Mesothelial cell of epicardium (in vitro differentiated cells): ENCODE measurements at regions not wholly inside any gene's neighbourhood (a gene's known extent, or its start where the extent isn't known, plus 50 kb on each side); places are given as distances from the start of the nearest gene placed in this dataset.

ENCODE experiments used
- DNase-seq, 2 experiments: peaks; one replicate each; pipeline ENCODE4 v3.0.0; 2021; ENCODE audit warnings: low spot score in 2 of 2; ENCODE audit not compliant: unreplicated experiment in 2 of 2
- H3K27ac Mint-ChIP-seq: 2 replicates; pipeline ENCODE4 v1.8.0; 2021; ENCODE audit warnings: mixed read lengths
- H3K27me3 Mint-ChIP-seq: 2 replicates; pipeline ENCODE4 v1.8.0; 2021; ENCODE audit warnings: low read depth, mixed read lengths
- H3K36me3 Mint-ChIP-seq: 2 replicates; pipeline ENCODE4 v1.8.0; 2021; ENCODE audit warnings: mixed read lengths
- H3K4me1 Mint-ChIP-seq: 2 replicates; pipeline ENCODE4 v1.8.0; 2021; ENCODE audit warnings: mixed read lengths
- H3K4me3 Mint-ChIP-seq: 2 replicates; pipeline ENCODE4 v1.8.0; 2021; ENCODE audit warnings: mild to moderate bottlenecking, moderate library complexity, mixed read lengths
- H3K9me3 Mint-ChIP-seq: 2 replicates; pipeline ENCODE4 v1.8.0; 2021; ENCODE audit warnings: mixed read lengths
- TF ChIP-seq, protein P1 (sequence below): fragments of 200-600 bp; sonication (generic); IDR thresholded peaks from one replicate; pipeline ENCODE4 v1.5.0; 2021; ENCODE audit warnings: antibody characterized with exemption; ENCODE audit not compliant: unreplicated experiment

DNA sequence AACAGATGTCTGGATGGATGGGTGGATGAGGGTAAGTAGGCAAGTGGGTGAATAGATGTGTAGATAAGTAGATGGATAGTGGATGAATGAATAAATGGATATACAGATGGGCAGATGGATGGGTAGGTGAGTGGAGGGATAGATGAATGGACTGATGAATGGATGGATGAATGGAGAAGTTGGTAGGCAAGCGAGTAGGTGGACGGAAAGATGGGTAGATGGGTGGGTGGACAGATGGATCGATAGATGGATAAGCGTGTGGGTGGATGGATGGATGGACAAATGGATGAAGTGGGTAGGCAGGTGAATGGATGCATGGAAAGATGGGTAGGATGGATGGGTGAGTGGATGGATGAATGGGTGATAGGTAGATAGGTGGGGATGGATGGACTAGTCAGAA, 393.2 kb downstream of the SHANK2 start:
- Mint-ChIP-seq H3K36me3 (no peaks in the 10 kb centered on the region), H3K9me3 (no peaks in the 10 kb centered on the region), H3K27me3 (peaks cover 6% of the 10 kb centered on the region), H3K4me1 (peaks cover 1% of the 10 kb centered on the region), H3K4me3 (no peak overlapping the region), H3K27ac (no peak overlapping the region)
- DNase-seq, result no peak
- TF ChIP-seq, protein P1, sequence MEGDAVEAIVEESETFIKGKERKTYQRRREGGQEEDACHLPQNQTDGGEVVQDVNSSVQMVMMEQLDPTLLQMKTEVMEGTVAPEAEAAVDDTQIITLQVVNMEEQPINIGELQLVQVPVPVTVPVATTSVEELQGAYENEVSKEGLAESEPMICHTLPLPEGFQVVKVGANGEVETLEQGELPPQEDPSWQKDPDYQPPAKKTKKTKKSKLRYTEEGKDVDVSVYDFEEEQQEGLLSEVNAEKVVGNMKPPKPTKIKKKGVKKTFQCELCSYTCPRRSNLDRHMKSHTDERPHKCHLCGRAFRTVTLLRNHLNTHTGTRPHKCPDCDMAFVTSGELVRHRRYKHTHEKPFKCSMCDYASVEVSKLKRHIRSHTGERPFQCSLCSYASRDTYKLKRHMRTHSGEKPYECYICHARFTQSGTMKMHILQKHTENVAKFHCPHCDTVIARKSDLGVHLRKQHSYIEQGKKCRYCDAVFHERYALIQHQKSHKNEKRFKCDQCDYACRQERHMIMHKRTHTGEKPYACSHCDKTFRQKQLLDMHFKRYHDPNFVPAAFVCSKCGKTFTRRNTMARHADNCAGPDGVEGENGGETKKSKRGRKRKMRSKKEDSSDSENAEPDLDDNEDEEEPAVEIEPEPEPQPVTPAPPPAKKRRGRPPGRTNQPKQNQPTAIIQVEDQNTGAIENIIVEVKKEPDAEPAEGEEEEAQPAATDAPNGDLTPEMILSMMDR, result no peak

DNA sequence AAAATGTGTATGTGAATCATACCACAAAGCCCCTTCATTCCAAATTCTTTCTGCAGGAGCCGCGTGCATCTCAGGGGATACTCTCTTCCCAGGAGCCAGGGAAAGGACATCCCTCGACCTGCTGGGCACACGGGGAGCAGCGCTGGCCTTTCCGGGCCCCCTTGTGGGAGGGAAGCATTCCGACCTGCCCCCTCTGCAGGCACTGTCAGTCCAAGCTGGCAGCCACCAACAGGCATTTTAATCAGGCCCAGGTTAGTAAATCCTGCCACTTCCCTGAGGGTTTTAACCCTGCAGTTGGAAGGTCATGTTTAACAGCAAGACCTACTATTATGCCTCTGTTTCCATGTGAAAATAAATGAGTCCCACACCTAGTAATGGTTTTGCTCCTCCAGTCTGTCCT, 391.5 kb downstream of the SHANK2 start:
- Mint-ChIP-seq H3K27ac (no peak overlapping the region), H3K9me3 (no peaks in the 10 kb centered on the region)

DNA sequence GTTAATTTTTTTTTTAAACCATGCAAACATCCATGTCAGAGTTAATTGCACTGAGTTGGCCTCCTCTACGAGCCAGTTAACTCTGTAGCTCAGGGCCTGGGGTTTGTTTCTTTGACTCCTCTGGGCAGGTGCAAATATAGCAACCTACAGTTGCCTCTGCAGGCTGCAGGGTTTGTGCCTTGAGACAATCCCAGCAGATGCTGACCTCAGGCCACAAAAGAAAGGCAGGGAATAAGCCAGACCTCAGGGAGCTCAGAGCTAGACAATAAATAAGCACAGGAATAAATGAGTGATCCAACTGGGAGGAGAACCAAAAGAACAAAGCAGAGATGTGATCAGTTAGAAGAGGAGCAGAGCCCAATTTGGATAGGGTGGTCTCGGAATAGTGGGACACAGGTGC, 390.8 kb downstream of the SHANK2 start:
- no peak overlapping the region for H3K4me3 Mint-ChIP-seq
- no peaks in the 10 kb centered on the region for H3K9me3 Mint-ChIP-seq
- TF ChIP-seq, protein P1, result no peak
- no peaks in the 10 kb centered on the region for H3K36me3 Mint-ChIP-seq
- H3K4me1 Mint-ChIP-seq, result peaks cover 1% of the 10 kb centered on the region
- H3K27me3 Mint-ChIP-seq, result peaks cover 9% of the 10 kb centered on the region
- DNase-seq, result no peak
- no peak overlapping the region for H3K27ac Mint-ChIP-seq

More for the DNA sequence above, 391.5 kb downstream of the SHANK2 start:
- no peaks in the 10 kb centered on the region for H3K36me3 Mint-ChIP-seq
- DNase-seq, result no peak
- H3K4me3 Mint-ChIP-seq, result no peak overlapping the region
- H3K4me1 Mint-ChIP-seq, result peaks cover 1% of the 10 kb centered on the region
- H3K27me3 Mint-ChIP-seq, result peaks cover 9% of the 10 kb centered on the region
- TF ChIP-seq, protein P1, result no peak

- Mint-ChIP-seq H3K4me3 (no peak overlapping the region), H3K4me1 (peaks cover 1% of the 10 kb centered on the region), H3K36me3 (no peaks in the 10 kb centered on the region), H3K27me3 (peaks cover 11% of the 10 kb centered on the region), H3K9me3 (no peaks in the 10 kb centered on the region), H3K27ac (no peak overlapping the region)
- TF ChIP-seq, protein P1, result no peak
- DNase-seq, result no peak
Measured at GRCh38 chr11:70862093-70862492, 390.3 kb downstream of the SHANK2 start.

- peaks cover 9% of the 10 kb centered on the region for H3K27me3 Mint-ChIP-seq
Measured at GRCh38 chr11:70863186-70863585, 389.2 kb downstream of the SHANK2 start.

DNA sequence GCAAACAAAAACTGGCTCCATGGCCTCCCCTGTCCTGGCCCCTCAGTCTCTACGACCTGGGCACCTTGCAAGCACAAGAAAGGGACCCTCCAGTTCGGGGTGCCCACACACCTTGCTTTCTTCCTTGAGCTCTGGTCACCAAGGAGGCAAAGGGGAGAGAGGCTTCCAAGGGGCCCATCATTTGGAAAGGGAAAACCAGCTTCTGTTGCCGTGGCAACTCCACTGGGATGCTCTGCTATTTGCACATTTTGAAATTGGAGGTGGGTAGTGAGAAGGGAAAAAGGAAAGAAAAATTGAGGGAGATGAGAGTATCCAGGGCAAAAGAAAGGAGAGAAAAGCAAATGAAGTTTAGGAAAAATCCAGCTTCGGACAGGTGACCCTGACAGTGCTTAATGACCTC, 388.4 kb downstream of the SHANK2 start:
- TF ChIP-seq, protein P1, result no peak
- Mint-ChIP-seq H3K4me3 (no peak overlapping the region), H3K9me3 (no peaks in the 10 kb centered on the region), H3K4me1 (peaks cover 1% of the 10 kb centered on the region), H3K27ac (no peak overlapping the region), H3K27me3 (peaks cover 9% of the 10 kb centered on the region), H3K36me3 (no peaks in the 10 kb centered on the region)
- no peak for DNase-seq

More at GRCh38 chr11:70863186-70863585, 389.2 kb downstream of the SHANK2 start:
- Mint-ChIP-seq H3K36me3 (no peaks in the 10 kb centered on the region), H3K4me3 (no peak overlapping the region), H3K9me3 (no peaks in the 10 kb centered on the region), H3K4me1 (peaks cover 1% of the 10 kb centered on the region), H3K27ac (no peak overlapping the region)
- TF ChIP-seq, protein P1, result no peak
- DNase-seq, result no peak
